HepG2 (cell line): ENCODE measurements at regions not wholly inside any gene's neighbourhood (a gene's known extent, or its start where the extent isn't known, plus 50 kb on each side); places are given as distances from the start of the nearest gene placed in this dataset.

Source experiments
- ELF3 ChIP-seq: IDR thresholded peaks from 2 replicates; pipeline ENCODE4 v1.6.1; 2016; ENCODE audit warnings: missing genetic modification reagents, missing compliant biosample characterization
- HMGXB4 ChIP-seq, 2 experiments: sonication (generic) in 1 of 2; formaldehyde crosslinking in 1 of 2; IDR thresholded peaks; 2 replicates each; pipeline versions ENCODE4 v1.4.0 to v1.6.1; 2018 to 2020; ENCODE audit warnings: missing genetic modification reagents in 2 of 2, borderline replicate concordance in 1 of 2, low read depth in 1 of 2, mild to moderate bottlenecking in 1 of 2, missing biosample characterization in 1 of 2
- HNF1B ChIP-seq: sonication (generic); formaldehyde crosslinking; IDR thresholded peaks from 2 replicates; pipeline ENCODE4 v1.5.1; 2020; ENCODE audit warnings: mild to moderate bottlenecking, moderate library complexity, missing genetic modification reagents
- IKZF5 ChIP-seq: IDR thresholded peaks from 2 replicates; pipeline ENCODE4 v1.6.1; 2018; ENCODE audit warnings: missing genetic modification reagents, mild to moderate bottlenecking, missing compliant biosample characterization
- KLF16 ChIP-seq, 2 experiments: sonication (generic) in 1 of 2; formaldehyde crosslinking in 1 of 2; IDR thresholded peaks; 2 replicates each; pipeline versions ENCODE4 v1.6.1 to v1.8.0; 2016 to 2023; ENCODE audit warnings: missing genetic modification reagents in 2 of 2, missing compliant biosample characterization in 1 of 2
- MAFF ChIP-seq: IDR thresholded peaks from 2 replicates; pipeline ENCODE4 v1.6.1; 2011; ENCODE audit warnings: low read depth, low read length, improper control_type of control experiment
- NFYC ChIP-seq: IDR thresholded peaks from 2 replicates; pipeline ENCODE4 v1.6.1; 2016; ENCODE audit warnings: missing genetic modification reagents, missing compliant biosample characterization
- NR2F6 ChIP-seq, 2 experiments: IDR thresholded peaks; 2 replicates each; pipeline ENCODE4 v1.6.1; 2016; ENCODE audit warnings: antibody characterized with exemption in 1 of 2, mild to moderate bottlenecking in 1 of 2
- SOX13 ChIP-seq, 3 experiments: fragments of 450-650 bp in 1 of 3; sonication (generic) in 1 of 3; formaldehyde crosslinking in 1 of 3; IDR thresholded peaks in 2 of 3; conservative IDR thresholded peaks in 1 of 3; 2 replicates each; pipeline versions ENCODE4 v1.5.0 to v1.6.1; 2016 to 2020; ENCODE audit warnings: antibody characterized with exemption in 1 of 3, mild to moderate bottlenecking in 1 of 3, missing compliant biosample characterization in 1 of 3, missing genetic modification reagents in 1 of 3, moderate library complexity in 1 of 3
- ZNF18 ChIP-seq: sonication (generic); formaldehyde crosslinking; IDR thresholded peaks from 2 replicates; pipeline ENCODE4 v1.8.0; 2022; ENCODE audit warnings: mild to moderate bottlenecking, missing genetic modification reagents; ENCODE audit not compliant: insufficient replicate concordance
- ZNF234 ChIP-seq: sonication (generic); formaldehyde crosslinking; conservative IDR thresholded peaks from 2 replicates; pipeline ENCODE4 v1.5.1; 2020; ENCODE audit warnings: mild to moderate bottlenecking, missing genetic modification reagents
- ZNF296 ChIP-seq: sonication (generic); formaldehyde crosslinking; conservative IDR thresholded peaks from 2 replicates; pipeline ENCODE4 v1.5.0; 2020; ENCODE audit warnings: mild to moderate bottlenecking, missing genetic modification reagents
- ZNF800 ChIP-seq: sonication (generic); formaldehyde crosslinking; IDR thresholded peaks from 2 replicates; pipeline ENCODE4 v1.4.0; 2020; ENCODE audit warnings: missing genetic modification reagents

GRCh38 chr4:100095729-100096595, 94.3 kb downstream of the DDIT4L start (continued):
- no peak for TF ChIP-seq ZNF18 (CRISPR knock-in tag)
- peak; percentile 54 for TF ChIP-seq HNF1B
- 0 out of 2 replicates have a peak, but pooled peaks have one; percentile 29 for TF ChIP-seq ZNF800 (CRISPR knock-in tag)
- no peak for TF ChIP-seq NFYC
- 0 out of 4 replicates have a peak, but pooled peaks of 1 of the 2 experiments have one; percentile 25 for TF ChIP-seq KLF16 (CRISPR knock-in tag; IDR thresholded peaks at IDR 0.05)
- peak; percentile 35 to 37; a peak in 2 of 4 replicates for TF ChIP-seq HMGXB4 (CRISPR knock-in tag; IDR thresholded peaks at IDR 0.05; ENCODE audit: borderline replicate concordance in 1 of 2, low read depth in 1 of 2)
- peak; percentile 31; the same call in 1 of the 2 replicates for TF ChIP-seq ELF3
- TF ChIP-seq NR2F6 (IDR thresholded peaks at IDR 0.05): no peak
- TF ChIP-seq NR2F6 (CRISPR knock-in tag; IDR thresholded peaks at IDR 0.05): peak; percentile 23; the same call in 1 of the 2 replicates
- no peak for TF ChIP-seq ZNF234
- no peak for TF ChIP-seq ZNF296
- 0 out of 2 replicates have a peak, but pooled peaks have one; percentile 38 for TF ChIP-seq IKZF5 (CRISPR knock-in tag)
- no peak for TF ChIP-seq SOX13 (IDR thresholded peaks at IDR 0.05)
- TF ChIP-seq SOX13 (CRISPR knock-in tag; conservative IDR thresholded peaks at IDR 0.05 in 1 of 2, IDR thresholded peaks at IDR 0.05 in 1 of 2): 0 out of 4 replicates have a peak, but pooled peaks of 1 of the 2 experiments have one; percentile 18
- TF ChIP-seq MAFF: peak; percentile 17; the same call in 1 of the 2 replicates
